HG02588 (cell line): ENCODE measurements at regions not wholly inside any gene's neighbourhood (a gene's known extent, or its start where the extent isn't known, plus 50 kb on each side); places are given as distances from the start of the nearest gene placed in this dataset.
"Not testable (repeated sequence)": the region's sequence is repeated elsewhere in the genome, so short reads cannot be mapped to it uniquely, and the experiment has no call there.

Source experiments
- ATAC-seq: cut with Tn5 transposase; IDR thresholded peaks from one replicate; pipeline ENCODE4 v1.9.1; 2021; ENCODE audit warnings: mild to moderate bottlenecking, moderate library complexity; ENCODE audit not compliant: unreplicated experiment

- no peak for ATAC-seq
Observed at GRCh38 chr21:28614791-28615190, 377.9 kb downstream of the LTN1 start.

- ATAC-seq = no peak
Observed at GRCh38 chr21:28608646-28609045, 384.0 kb downstream of the LTN1 start.

GRCh38 chr21:28607545-28607944 is 385.1 kb downstream of the LTN1 start:
- ATAC-seq = no peak

GRCh38 chr21:28604946-28605537 is 387.6 kb downstream of the LTN1 start:
- ATAC-seq = peak; percentile 98

GRCh38 chr21:28602546-28602945 is 390.1 kb downstream of the LTN1 start:
- no peak for ATAC-seq

- ATAC-seq = no peak
Observed at GRCh38 chr21:28598214-28598613, 394.5 kb downstream of the LTN1 start.

GRCh38 chr21:28592205-28592865 is 400.3 kb downstream of the LTN1 start:
- no peak for ATAC-seq

- no peak for ATAC-seq
Observed at GRCh38 chr21:28590676-28591075, 402.0 kb downstream of the LTN1 start.

GRCh38 chr21:28590026-28590425 is 402.7 kb downstream of the LTN1 start:
- no peak for ATAC-seq

- ATAC-seq = no peak
Observed at GRCh38 chr21:28588997-28589396, 403.7 kb downstream of the LTN1 start.

GRCh38 chr21:28587748-28588147 is 404.9 kb downstream of the LTN1 start:
- no peak for ATAC-seq

- no peak for ATAC-seq
Observed at GRCh38 chr21:28581976-28582375, 410.7 kb downstream of the LTN1 start.

GRCh38 chr21:28581311-28581731 is 411.4 kb downstream of the LTN1 start:
- not testable (repeated sequence) for ATAC-seq

GRCh38 chr21:28580585-28580984 is 412.1 kb downstream of the LTN1 start:
- ATAC-seq = no peak

- no peak for ATAC-seq
Observed at GRCh38 chr21:28579986-28580550, 412.6 kb downstream of the LTN1 start.

- ATAC-seq = no peak
Observed at GRCh38 chr21:28568692-28569091, 424.0 kb downstream of the LTN1 start.

GRCh38 chr21:28563933-28564332 is 428.7 kb downstream of the LTN1 start:
- ATAC-seq = not testable (repeated sequence)

GRCh38 chr21:28561772-28562171 is 430.9 kb downstream of the LTN1 start:
- no peak for ATAC-seq

- no peak for ATAC-seq
Observed at GRCh38 chr21:28554660-28555475, 437.8 kb downstream of the LTN1 start.

GRCh38 chr21:28550057-28550825 is 442.4 kb downstream of the LTN1 start:
- ATAC-seq = no peak

- ATAC-seq = no peak
Observed at GRCh38 chr21:28548291-28548690, 444.4 kb downstream of the LTN1 start.
